Upper lobe of right lung (tissue), 1 donor: ENCODE measurements at regions not wholly inside any gene's neighbourhood (a gene's known extent, or its start where the extent isn't known, plus 50 kb on each side); places are given as distances from the start of the nearest gene placed in this dataset.
"Not testable (repeated sequence)": the region's sequence is repeated elsewhere in the genome, so short reads cannot be mapped to it uniquely, and the experiment has no call there.

Experiments
- ATAC-seq: fragments of 200-7000 bp; cut with Tn5 transposase; one replicate; pipeline ENCODE4 v1.9.1; 2020; ENCODE audit warnings: mild to moderate bottlenecking, moderate library complexity
- DNase-seq: peaks from one replicate; pipeline ENCODE4 v3.0.0-alpha.2; 2020
- H3K27ac ChIP-seq: fragments of 200-600 bp; one replicate; pipeline ENCODE4 v1.8.0; 2022
- H3K27me3 ChIP-seq: fragments of 200-600 bp; one replicate; pipeline ENCODE4 v1.8.0; 2022; ENCODE audit warnings: mild to moderate bottlenecking
- H3K36me3 ChIP-seq: fragments of 200-600 bp; one replicate; pipeline ENCODE4 v1.8.0; 2022
- H3K4me1 ChIP-seq: fragments of 200-600 bp; one replicate; pipeline ENCODE4 v1.8.0; 2022
- H3K4me3 ChIP-seq: fragments of 200-600 bp; one replicate; pipeline ENCODE4 v1.8.0; 2022; ENCODE audit warnings: mild to moderate bottlenecking
- H3K9me3 ChIP-seq: fragments of 200-600 bp; one replicate; pipeline ENCODE4 v1.8.0; 2022
- intact Hi-C: fragments of 100-400 bp; cut with DNase I; formaldehyde crosslinking; loops from one replicate; pipeline ENCODE4 v1.11.0; 2022
- TF ChIP-seq, protein P1 (sequence below): fragments of 200-600 bp; IDR thresholded peaks from one replicate; pipeline ENCODE4 v1.8.0; 2022; ENCODE audit warnings: antibody characterized with exemption
- donor health status: DM: no; HTN: yes; CAD: no; lungs with severe emphysema.

DNA sequence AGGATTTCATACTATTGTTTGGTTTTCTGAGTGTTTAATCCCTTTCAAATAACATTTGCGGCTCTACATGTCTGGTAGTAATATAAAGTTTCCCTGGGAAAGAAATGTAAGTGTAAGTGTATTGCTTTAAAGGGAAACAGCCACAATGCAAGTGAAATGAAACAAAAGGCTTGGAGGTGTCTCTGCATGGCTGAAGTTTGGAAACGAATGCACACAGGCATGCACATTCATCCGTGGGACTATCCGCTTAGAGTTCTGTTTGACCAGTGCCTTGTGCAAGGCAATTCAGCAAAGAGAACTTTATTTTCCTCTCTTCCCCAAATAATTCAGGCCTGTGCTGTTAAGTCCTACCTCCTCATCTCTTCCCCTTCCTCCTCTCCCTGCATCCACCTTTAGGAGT is 56.1 kb upstream of the MRTFB start:
- H3K27me3 ChIP-seq, result no peaks in the 10 kb centered on the region
- intact Hi-C loops, result no loop called here
- H3K4me3 ChIP-seq, result peak overlapping the region; percentile 33
- H3K9me3 ChIP-seq, result no peaks in the 10 kb centered on the region
- ATAC-seq (no peak), DNase-seq (no peak)
- TF ChIP-seq, protein P1, sequence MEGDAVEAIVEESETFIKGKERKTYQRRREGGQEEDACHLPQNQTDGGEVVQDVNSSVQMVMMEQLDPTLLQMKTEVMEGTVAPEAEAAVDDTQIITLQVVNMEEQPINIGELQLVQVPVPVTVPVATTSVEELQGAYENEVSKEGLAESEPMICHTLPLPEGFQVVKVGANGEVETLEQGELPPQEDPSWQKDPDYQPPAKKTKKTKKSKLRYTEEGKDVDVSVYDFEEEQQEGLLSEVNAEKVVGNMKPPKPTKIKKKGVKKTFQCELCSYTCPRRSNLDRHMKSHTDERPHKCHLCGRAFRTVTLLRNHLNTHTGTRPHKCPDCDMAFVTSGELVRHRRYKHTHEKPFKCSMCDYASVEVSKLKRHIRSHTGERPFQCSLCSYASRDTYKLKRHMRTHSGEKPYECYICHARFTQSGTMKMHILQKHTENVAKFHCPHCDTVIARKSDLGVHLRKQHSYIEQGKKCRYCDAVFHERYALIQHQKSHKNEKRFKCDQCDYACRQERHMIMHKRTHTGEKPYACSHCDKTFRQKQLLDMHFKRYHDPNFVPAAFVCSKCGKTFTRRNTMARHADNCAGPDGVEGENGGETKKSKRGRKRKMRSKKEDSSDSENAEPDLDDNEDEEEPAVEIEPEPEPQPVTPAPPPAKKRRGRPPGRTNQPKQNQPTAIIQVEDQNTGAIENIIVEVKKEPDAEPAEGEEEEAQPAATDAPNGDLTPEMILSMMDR, result no peak
- H3K4me1 ChIP-seq, result peaks cover 26% of the 10 kb centered on the region
- H3K27ac ChIP-seq, result peak overlapping the region; percentile 60
- H3K36me3 ChIP-seq, result no peaks in the 10 kb centered on the region

DNA sequence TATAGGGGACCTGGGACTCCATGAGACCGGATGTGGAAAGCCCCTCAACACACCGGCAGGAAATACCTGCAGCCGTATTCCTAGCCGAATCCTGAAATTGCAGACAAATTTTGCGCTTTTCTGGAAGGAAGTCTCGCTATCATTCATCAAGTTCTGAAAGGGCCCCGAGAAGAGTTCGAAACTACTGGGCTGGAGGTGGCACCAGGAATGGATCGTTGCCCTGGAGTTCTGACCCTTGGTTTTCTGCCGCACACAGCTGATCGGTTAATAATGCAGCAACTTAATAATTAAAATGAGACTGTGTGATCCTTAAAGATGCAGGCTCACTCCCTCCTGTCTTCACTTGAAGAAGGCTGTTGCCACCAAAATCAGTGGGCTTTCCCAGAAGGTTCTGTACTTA is 55.7 kb upstream of the MRTFB start:
- TF ChIP-seq, protein P1, result no peak
- no peaks in the 10 kb centered on the region for H3K9me3 ChIP-seq
- no peak for DNase-seq
- intact Hi-C loops, result no loop called here
- H3K4me3 ChIP-seq, result peak overlapping the region; percentile 33
- ATAC-seq, result no peak
- H3K36me3 ChIP-seq, result no peaks in the 10 kb centered on the region
- H3K4me1 ChIP-seq, result peaks cover 26% of the 10 kb centered on the region
- H3K27ac ChIP-seq, result peak overlapping the region; percentile 60
- H3K27me3 ChIP-seq, result no peaks in the 10 kb centered on the region

DNA sequence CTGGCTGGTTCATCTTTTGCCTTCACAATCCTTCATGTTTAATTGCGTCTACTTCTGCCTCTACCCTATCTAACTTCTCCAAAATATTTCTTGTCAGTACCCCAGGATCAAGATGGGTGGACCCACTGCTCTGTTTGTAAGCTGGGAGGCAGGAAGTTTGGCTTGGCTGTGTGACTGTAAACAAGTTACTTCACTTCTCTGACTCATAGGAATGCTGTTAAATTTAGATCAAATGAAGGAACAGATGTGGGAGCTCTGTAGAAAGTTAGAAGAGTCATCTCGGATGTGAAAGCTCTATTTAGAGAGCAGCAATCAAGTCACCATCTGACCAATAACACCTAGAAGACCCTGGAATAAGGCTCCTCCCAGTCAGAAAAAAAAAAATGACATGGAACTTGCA is 55.2 kb upstream of the MRTFB start:
- DNase-seq, result no peak
- Histone ChIP-seq H3K9me3 (no peaks in the 10 kb centered on the region), H3K4me3 (peak overlapping the region; percentile 33)

DNA sequence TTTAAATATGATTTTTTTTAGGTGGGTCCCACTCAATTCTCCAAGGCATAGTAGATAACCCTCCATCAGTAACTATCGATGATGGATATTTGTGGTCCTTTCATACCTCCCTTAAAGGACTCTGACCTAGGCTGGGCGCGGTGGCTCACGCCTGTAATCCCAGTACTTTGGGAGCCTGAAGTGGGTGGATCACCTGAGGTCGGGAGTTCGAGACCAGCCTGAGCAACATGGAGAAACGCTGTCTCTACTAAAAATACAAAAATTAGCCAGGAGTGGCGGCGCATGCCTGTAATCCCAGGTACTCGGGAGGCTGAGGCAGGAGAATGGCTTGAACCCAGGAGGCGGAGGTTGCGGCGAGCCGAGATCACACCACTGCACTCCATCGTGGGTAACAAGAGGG is 54.8 kb upstream of the MRTFB start:
- intact Hi-C loops, DNase-seq, H3K4me3 ChIP-seq, H3K27ac ChIP-seq, H3K36me3 ChIP-seq, H3K9me3 ChIP-seq, H3K27me3 ChIP-seq, ATAC-seq: not testable (repeated sequence)
- H3K4me1 ChIP-seq, result peaks cover 26% of the 10 kb centered on the region

More for the DNA sequence above, 55.2 kb upstream of the MRTFB start:
- Histone ChIP-seq H3K27me3 (no peaks in the 10 kb centered on the region), H3K27ac (peak overlapping the region; percentile 60), H3K36me3 (no peaks in the 10 kb centered on the region), H3K4me1 (peaks cover 26% of the 10 kb centered on the region)
- intact Hi-C loops, result no loop called here
- TF ChIP-seq, protein P1, result peak; percentile 16
- peak; percentile 86 for ATAC-seq

DNA sequence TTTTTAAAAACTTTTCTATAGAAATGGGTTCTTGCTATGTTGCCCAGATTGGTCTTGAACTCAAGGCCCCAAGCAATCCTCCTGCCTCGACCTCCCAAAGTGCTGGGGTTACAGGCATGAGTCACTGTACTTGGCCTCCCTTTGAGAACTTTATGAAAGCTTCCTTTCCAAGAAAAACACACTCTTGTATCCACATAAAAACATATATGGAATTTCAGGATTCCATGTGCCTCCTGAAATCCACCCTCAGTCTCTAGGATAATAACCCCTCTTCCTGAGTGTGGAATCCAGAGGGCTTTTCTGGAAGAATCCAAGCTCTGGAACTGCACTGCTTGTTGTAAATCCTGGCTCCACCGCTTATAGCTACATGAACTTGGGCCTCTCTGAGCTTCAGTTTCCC is 53.2 kb upstream of the MRTFB start:
- no peaks in the 10 kb centered on the region for H3K9me3 ChIP-seq
- H3K27me3 ChIP-seq, result no peaks in the 10 kb centered on the region
- H3K36me3 ChIP-seq, result no peaks in the 10 kb centered on the region
- intact Hi-C loops, result no loop called here
- DNase-seq (no peak), ATAC-seq (no peak)
- TF ChIP-seq, protein P1, result no peak
- H3K27ac ChIP-seq, result no peak overlapping the region
- H3K4me3 ChIP-seq, result no peak overlapping the region
- H3K4me1 ChIP-seq, result peaks cover 21% of the 10 kb centered on the region

DNA sequence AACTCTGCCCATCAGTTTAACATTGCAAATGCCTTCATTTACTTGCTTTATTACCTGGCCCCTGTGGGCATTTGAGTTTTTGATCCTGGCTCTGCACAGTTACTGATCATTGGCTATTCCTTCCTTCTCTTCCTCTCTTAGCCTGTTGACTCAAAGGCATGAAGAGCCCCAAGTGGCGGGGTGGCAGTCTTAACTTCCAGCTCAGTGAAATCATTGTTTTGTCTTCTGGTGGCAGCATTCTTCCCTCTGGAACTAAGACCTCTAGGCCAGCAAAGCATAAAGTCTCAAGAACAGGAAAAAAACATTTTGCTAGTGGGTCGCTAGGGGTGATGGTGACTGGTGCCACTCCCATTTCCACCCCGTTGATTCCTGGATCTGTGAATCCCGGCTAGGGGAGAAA is 52.3 kb upstream of the MRTFB start:
- intact Hi-C loops, result no loop called here
- TF ChIP-seq, protein P1, result no peak
- Histone ChIP-seq H3K9me3 (no peaks in the 10 kb centered on the region), H3K27me3 (no peaks in the 10 kb centered on the region), H3K4me1 (peaks cover 15% of the 10 kb centered on the region), H3K27ac (no peak overlapping the region), H3K4me3 (no peak overlapping the region), H3K36me3 (no peaks in the 10 kb centered on the region)
- DNase-seq, result no peak
- ATAC-seq, result no peak
